ENCODE measurements at regions not wholly inside any gene's neighbourhood (a gene's known extent, or its start where the extent isn't known, plus 50 kb on each side); places are given as distances from the start of the nearest gene placed in this dataset.
"Not testable (repeated sequence)": the region's sequence is repeated elsewhere in the genome, so short reads cannot be mapped to it uniquely, and the experiment has no call there.

- DNase-seq (ENCODE audit: low read depth); in situ Hi-C loops (cut with HindIII; ENCODE audit: low pct_unique_long_range_greater_than_20kb, low sequenced_read_pairs): not testable (repeated sequence)
Observed at GRCh38 chr5:112559501-112559900, 140.4 kb upstream of the EPB41L4A start.

GRCh38 chr5:112560371-112560770 lies 141.3 kb upstream of the EPB41L4A start:
- no peak for DNase-seq (ENCODE audit: low read depth)
- in situ Hi-C loops (cut with HindIII; ENCODE audit: low pct_unique_long_range_greater_than_20kb, low sequenced_read_pairs), result no loop called here

DNA sequence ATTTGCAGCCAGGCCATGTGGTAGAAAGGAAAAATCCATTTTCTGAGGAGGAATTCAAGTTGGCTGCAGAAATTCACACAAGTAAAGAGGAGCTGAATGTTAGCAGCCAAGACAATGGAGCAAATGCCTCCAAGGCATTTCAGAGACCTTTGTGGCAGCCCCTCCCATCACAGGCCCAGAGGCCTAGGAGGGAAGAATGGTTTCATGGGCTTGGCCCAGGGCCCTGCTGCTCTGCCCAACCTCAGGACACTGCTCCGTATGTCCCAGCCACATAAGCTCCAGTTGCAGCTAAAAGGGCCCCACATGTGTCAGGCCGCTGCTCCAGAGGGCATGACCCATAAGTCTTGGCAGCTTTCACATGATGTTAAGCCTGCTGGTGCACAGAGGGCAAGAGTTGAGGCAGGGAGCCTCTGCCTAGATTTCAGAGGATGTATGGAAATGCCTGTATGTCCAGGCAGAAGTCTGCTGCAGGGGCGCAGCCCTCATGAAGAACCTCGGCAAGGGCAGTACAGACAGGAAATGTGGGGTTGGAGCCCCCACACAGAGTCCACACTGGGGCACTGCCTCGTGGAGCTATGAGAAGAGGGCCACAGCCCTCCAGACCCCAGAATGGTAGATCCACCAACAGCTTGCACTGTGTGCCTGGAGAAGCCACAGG lies 144.2 kb upstream of the EPB41L4A start:
- DNase-seq (ENCODE audit: low read depth), result no peak
- in situ Hi-C loops (cut with HindIII; ENCODE audit: low pct_unique_long_range_greater_than_20kb, low sequenced_read_pairs), result no loop called here

- no peak for DNase-seq (ENCODE audit: low read depth)
- in situ Hi-C loops (cut with HindIII; ENCODE audit: low pct_unique_long_range_greater_than_20kb, low sequenced_read_pairs), result no loop called here
Observed at GRCh38 chr5:112566251-112566650, 147.2 kb upstream of the EPB41L4A start.

GRCh38 chr5:112569596-112569995 lies 150.5 kb upstream of the EPB41L4A start:
- no peak for DNase-seq (ENCODE audit: low read depth)
- in situ Hi-C loops (cut with HindIII; ENCODE audit: low pct_unique_long_range_greater_than_20kb, low sequenced_read_pairs), result no loop called here

DNA sequence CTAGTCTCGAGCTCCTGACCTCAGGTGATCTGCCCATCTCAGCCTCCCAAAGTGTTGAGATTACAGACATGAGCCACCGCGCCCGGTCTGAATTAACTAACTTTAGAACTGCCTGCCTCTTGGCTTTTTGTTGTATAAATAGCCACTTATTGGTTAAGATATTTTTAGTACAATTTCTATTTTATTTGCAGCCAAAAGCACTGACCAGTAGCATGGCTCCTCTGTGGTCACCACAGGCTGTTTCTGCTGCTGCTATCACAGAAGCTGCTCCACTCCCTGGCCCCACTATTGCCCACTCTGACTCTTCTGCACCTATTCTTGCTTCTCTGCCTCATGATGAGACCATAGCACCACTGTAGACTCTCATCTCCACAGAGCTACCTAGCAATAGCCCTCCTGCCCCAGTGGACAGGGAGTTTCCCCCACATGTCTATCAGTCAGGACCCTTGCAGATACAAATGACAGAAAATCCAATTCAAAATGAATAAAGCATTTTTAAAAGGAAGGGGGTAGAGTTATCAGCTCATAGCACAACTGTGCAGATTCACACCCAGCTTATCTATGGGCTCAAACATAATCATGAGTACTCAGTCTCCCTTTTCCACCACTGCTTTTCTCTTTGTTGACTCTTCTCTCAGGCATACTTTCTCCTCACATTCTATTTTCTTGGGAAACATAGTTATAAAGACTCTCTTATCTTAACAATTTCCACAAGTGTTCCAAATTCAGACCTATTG lies 151.8 kb upstream of the EPB41L4A start:
- in situ Hi-C loops (cut with HindIII; ENCODE audit: low pct_unique_long_range_greater_than_20kb, low sequenced_read_pairs), result no loop called here
- no peak for DNase-seq (ENCODE audit: low read depth)

- in situ Hi-C loops (cut with HindIII; ENCODE audit: low pct_unique_long_range_greater_than_20kb, low sequenced_read_pairs), result no loop called here
Observed at GRCh38 chr5:112573441-112573840, 154.4 kb upstream of the EPB41L4A start.

DNA sequence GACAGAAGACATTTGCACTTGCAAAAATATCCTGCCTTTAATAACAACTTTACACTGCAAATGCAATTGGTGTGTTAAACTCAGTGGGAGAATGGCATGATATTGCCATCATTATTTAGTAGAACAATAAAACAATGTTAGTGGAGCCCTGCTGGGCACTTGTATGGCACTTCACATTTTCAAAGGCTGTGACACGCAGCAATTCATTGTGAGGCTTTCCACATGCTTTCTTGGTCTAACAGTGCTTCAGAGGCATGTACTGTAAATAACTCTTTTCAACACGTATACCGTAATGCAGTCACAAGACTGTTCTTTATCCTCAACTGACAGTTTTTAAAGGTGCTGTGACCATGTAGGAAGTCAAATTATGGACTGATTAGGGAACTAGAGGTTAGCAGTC lies 155.5 kb upstream of the EPB41L4A start:
- in situ Hi-C loops (cut with HindIII; ENCODE audit: low pct_unique_long_range_greater_than_20kb, low sequenced_read_pairs), result no loop called here
- no peak for DNase-seq (ENCODE audit: low read depth)

More at GRCh38 chr5:112573441-112573840, 154.4 kb upstream of the EPB41L4A start:
- no peak for DNase-seq (ENCODE audit: low read depth)

- in situ Hi-C loops (cut with HindIII; ENCODE audit: low pct_unique_long_range_greater_than_20kb, low sequenced_read_pairs), result no loop called here
- DNase-seq (ENCODE audit: low read depth), result no peak
Observed at GRCh38 chr5:112576298-112576925, 157.3 kb upstream of the EPB41L4A start.

- no peak for DNase-seq (ENCODE audit: low read depth)
- in situ Hi-C loops (cut with HindIII; ENCODE audit: low pct_unique_long_range_greater_than_20kb, low sequenced_read_pairs), result no loop called here
Observed at GRCh38 chr5:112579599-112580170, 158.0 kb upstream of the APC start.

GRCh38 chr5:112581811-112582320 lies 155.8 kb upstream of the APC start:
- no peak for DNase-seq (ENCODE audit: low read depth)
- in situ Hi-C loops (cut with HindIII; ENCODE audit: low pct_unique_long_range_greater_than_20kb, low sequenced_read_pairs), result no loop called here

DNA sequence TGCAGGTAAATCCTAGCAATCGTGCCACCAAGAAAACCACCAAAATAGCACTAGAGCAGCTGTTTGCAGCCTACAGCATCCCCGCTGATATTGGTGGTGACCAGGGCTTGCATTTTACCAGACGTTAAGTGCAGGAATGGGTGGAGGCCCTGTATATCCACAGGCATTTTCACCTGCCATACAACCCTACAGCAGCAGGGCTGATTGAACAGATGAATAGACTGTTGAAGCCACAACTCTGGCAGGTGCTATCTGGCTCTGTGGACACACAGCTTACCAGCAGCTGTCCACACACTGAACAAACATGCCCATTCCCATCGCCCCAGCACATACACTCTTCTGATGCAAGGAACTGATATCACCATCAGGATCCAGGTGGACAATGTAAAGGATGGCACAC lies 154.5 kb upstream of the APC start:
- in situ Hi-C loops (cut with HindIII; ENCODE audit: low pct_unique_long_range_greater_than_20kb, low sequenced_read_pairs), result no loop called here
- no peak for DNase-seq (ENCODE audit: low read depth)

GRCh38 chr5:112584781-112585180 lies 152.9 kb upstream of the APC start:
- in situ Hi-C loops (cut with HindIII; ENCODE audit: low pct_unique_long_range_greater_than_20kb, low sequenced_read_pairs), result no loop called here
- no peak for DNase-seq (ENCODE audit: low read depth)

DNA sequence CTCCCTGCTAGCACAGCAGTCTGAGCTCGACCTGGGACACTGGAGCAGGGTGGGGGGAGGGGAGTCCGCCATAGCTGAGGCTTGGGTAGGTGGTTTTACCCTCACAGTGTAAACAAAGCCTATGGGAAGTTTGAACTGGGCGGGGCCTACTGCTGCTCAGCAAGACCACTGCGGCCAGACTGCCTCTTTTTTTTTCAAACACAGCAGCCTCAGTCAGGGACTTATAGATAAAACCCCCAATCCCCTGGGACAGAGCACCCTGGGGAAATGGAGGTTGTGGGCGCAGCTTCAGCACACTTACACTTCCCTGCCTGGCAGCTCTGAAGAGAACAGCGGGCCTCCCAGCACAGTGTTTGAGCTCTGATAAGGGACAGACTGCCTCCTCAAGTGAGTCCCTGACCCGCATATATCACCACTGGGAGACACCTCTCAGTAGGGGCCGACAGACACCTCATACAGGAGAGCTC lies 151.1 kb upstream of the APC start:
- in situ Hi-C loops (cut with HindIII; ENCODE audit: low pct_unique_long_range_greater_than_20kb, low sequenced_read_pairs), result no loop called here
- DNase-seq (ENCODE audit: low read depth), result no peak

- in situ Hi-C loops (cut with HindIII; ENCODE audit: low pct_unique_long_range_greater_than_20kb, low sequenced_read_pairs); DNase-seq (ENCODE audit: low read depth): not testable (repeated sequence)
Observed at GRCh38 chr5:112590858-112591257, 146.8 kb upstream of the APC start.

DNA sequence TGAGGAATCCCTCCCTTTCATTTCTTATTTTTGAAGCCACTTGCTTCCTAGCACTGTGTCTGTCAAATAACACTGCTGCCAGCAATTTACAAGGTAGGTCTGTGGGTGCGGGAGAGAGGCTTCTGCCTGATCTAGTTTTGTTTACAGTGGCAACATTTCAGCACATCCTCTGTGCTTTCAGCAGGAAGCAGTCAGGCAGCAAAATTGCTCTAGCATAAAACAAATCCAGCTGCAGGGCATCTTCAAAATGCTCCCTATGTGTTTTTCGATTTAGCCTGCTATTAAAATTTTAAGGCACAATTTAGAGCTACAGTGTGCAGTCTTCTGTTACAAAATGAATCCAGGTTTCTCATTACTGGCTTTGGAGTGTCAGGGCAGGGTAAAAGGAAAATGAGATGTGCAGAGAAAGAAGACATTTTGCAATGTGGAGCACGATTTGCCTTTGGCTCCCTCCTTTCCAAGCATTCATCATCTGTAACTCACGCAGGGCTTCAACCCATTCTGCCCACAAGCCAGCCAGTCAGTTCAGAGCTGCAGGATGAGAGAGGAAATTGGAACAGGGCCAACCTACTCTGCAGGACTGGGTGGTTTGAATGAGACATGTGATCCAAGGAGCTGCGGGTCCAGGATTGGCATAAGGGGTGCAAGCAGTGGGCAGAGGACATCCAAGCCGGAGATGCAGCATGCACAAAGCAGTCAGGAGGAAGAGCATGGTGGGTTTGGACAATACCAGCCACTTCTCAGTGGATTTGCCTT lies 143.4 kb upstream of the APC start:
- DNase-seq (ENCODE audit: low read depth), result peak; percentile 9
- in situ Hi-C loops (cut with HindIII; ENCODE audit: low pct_unique_long_range_greater_than_20kb, low sequenced_read_pairs), result no loop called here

DNA sequence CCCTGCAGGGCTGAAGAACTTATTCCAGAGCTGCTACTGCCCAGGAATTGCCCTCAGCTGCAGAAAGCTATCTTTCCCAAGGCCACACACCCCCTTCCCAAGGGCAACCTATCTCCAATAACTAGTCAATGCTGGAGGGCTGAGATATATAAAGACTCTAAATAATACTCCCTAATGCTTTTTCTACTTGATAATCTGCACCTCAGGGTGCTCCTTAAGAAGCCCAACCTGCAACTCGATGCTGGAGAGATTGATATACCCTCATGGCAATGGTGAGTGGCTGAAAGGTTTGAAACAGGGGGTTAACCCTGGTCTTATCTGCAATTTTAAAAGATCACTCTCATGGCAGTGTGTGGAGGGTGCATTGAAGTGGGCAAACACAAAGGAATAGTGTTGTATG lies 142.7 kb upstream of the APC start:
- in situ Hi-C loops (cut with HindIII; ENCODE audit: low pct_unique_long_range_greater_than_20kb, low sequenced_read_pairs), result no loop called here
- DNase-seq (ENCODE audit: low read depth), result no peak

GRCh38 chr5:112597831-112598230 lies 139.9 kb upstream of the APC start:
- in situ Hi-C loops (cut with HindIII; ENCODE audit: low pct_unique_long_range_greater_than_20kb, low sequenced_read_pairs), result no loop called here
- no peak for DNase-seq (ENCODE audit: low read depth)
